D721Med (cell line): ENCODE measurements at regions not wholly inside any gene's neighbourhood (a gene's known extent, or its start where the extent isn't known, plus 50 kb on each side); places are given as distances from the start of the nearest gene placed in this dataset.

Experiments
- DNase-seq: peaks from one replicate; pipeline ENCODE4 v3.0.0; 2011; ENCODE audit warnings: low spot score; ENCODE audit not compliant: insufficient read length
- FAIRE-seq: peaks from 2 replicates; lab custom pipeline; 2011; peaks lifted over from hg19 to GRCh38; lab: Jason Lieb, UNC
- CTCF ChIP-seq: IDR thresholded peaks from 2 replicates; pipeline ENCODE4 v1.5.1; 2012; ENCODE audit warnings: mild to moderate bottlenecking, control low read depth; ENCODE audit not compliant: insufficient read depth; ENCODE audit errors: missing control alignments

GRCh38 chr13:31967155-31967554, 64.4 kb upstream of the FRY start:
- no peak for FAIRE-seq
- no peak for TF ChIP-seq CTCF
- no peak for DNase-seq

- FAIRE-seq: no peak
- TF ChIP-seq CTCF: no peak
- DNase-seq: no peak
These were observed 63.1 kb upstream of the FRY start for GRCh38 chr13:31968473-31968872.

GRCh38 chr13:31970231-31970930, 61.2 kb upstream of the FRY start:
- DNase-seq (no peak), FAIRE-seq (no peak)
- TF ChIP-seq CTCF: no peak

GRCh38 chr13:31972453-31972852, 59.1 kb upstream of the FRY start:
- no peak for TF ChIP-seq CTCF
- FAIRE-seq (no peak), DNase-seq (no peak)

GRCh38 chr13:31978021-31978420, 53.6 kb upstream of the FRY start:
- DNase-seq: no peak
- TF ChIP-seq CTCF: no peak

GRCh38 chr13:31980830-31981229, 50.7 kb upstream of the FRY start:
- no peak for TF ChIP-seq CTCF
- DNase-seq: no peak
- FAIRE-seq: no peak

More at GRCh38 chr13:31978021-31978420, 53.6 kb upstream of the FRY start:
- no peak for FAIRE-seq
